PFSK-1 (cell line): ENCODE measurements at regions not wholly inside any gene's neighbourhood (a gene's known extent, or its start where the extent isn't known, plus 50 kb on each side); places are given as distances from the start of the nearest gene placed in this dataset.

Experiments
- FOXP2 ChIP-seq: optimal IDR thresholded peaks from 2 replicates; pipeline ENCODE3; 2011; ENCODE audit warnings: borderline replicate concordance, control low read depth, inconsistent platforms; ENCODE audit not compliant: insufficient read depth; ENCODE audit errors: extremely low read length, extremely low read depth
- POLR2AphosphoS5 ChIP-seq: IDR thresholded peaks from 2 replicates; pipeline ENCODE4 v1.6.1; 2012; ENCODE audit warnings: low read depth, mild to moderate bottlenecking, control low read depth, low read length, moderate library complexity
- REST ChIP-seq, 2 experiments: IDR thresholded peaks; 2 replicates each; pipeline versions ENCODE4 v1.6.1 to v1.8.0; 2011 to 2012; ENCODE audit warnings: low read depth in 2 of 2, low read length in 2 of 2, control low read depth in 1 of 2, inconsistent platforms in 1 of 2, mild to moderate bottlenecking in 1 of 2, moderate library complexity in 1 of 2; ENCODE audit not compliant: insufficient read depth in 1 of 2
- SIN3A ChIP-seq: IDR thresholded peaks from 2 replicates; pipeline ENCODE4 v1.6.1; 2012; ENCODE audit warnings: mild to moderate bottlenecking, low read length, moderate library complexity, borderline replicate concordance; ENCODE audit not compliant: insufficient read depth
- TAF1 ChIP-seq: IDR thresholded peaks from 2 replicates; pipeline ENCODE4 v1.6.1; 2012; ENCODE audit warnings: low read length, control low read depth, borderline replicate concordance; ENCODE audit not compliant: insufficient read depth

GRCh38 chr13:109870696-109871370 is 84.5 kb upstream of the IRS2 start:
- TF ChIP-seq REST (IDR thresholded peaks at IDR 0.05; ENCODE audit: insufficient read depth in 1 of 2, low read depth in 2 of 2, low read length in 2 of 2) (no peak), POLR2AphosphoS5 (no peak), SIN3A (no peak), FOXP2 (no peak), TAF1 (no peak)

GRCh38 chr13:109870274-109870673 is 83.9 kb upstream of the IRS2 start:
- TF ChIP-seq FOXP2: no peak
- TF ChIP-seq POLR2AphosphoS5: no peak
- no peak for TF ChIP-seq REST (IDR thresholded peaks at IDR 0.05; ENCODE audit: insufficient read depth in 1 of 2, low read depth in 2 of 2, low read length in 2 of 2)
- no peak for TF ChIP-seq TAF1
- no peak for TF ChIP-seq SIN3A

GRCh38 chr13:109869312-109870237 is 83.2 kb upstream of the IRS2 start:
- TF ChIP-seq SIN3A (no peak), FOXP2 (no peak), REST (IDR thresholded peaks at IDR 0.05; ENCODE audit: insufficient read depth in 1 of 2, low read depth in 2 of 2, low read length in 2 of 2) (no peak), POLR2AphosphoS5 (no peak), TAF1 (no peak)

GRCh38 chr13:109868578-109869311 is 82.4 kb upstream of the IRS2 start:
- no peak for TF ChIP-seq POLR2AphosphoS5
- no peak for TF ChIP-seq TAF1
- TF ChIP-seq REST (IDR thresholded peaks at IDR 0.05; ENCODE audit: insufficient read depth in 1 of 2, low read depth in 2 of 2, low read length in 2 of 2): no peak
- TF ChIP-seq SIN3A: no peak
- no peak for TF ChIP-seq FOXP2
